Lower leg skin (tissue), 4 donors: ENCODE measurements at regions not wholly inside any gene's neighbourhood (a gene's known extent, or its start where the extent isn't known, plus 50 kb on each side); places are given as distances from the start of the nearest gene placed in this dataset.
A peak's percentile ranks its signal among the peaks of the same experiment; 100 is the strongest.
"Not testable (repeated sequence)": the region's sequence is repeated elsewhere in the genome, so short reads cannot be mapped to it uniquely, and the experiment has no call there.

Experiments used
- DNase-seq, 2 donors: peaks; one replicate each; pipeline ENCODE4 v3.0.0-alpha.2; 2019; ENCODE audit warnings: low spot score in 2 of 2
- H3K4me3 ChIP-seq: fragments of 200-600 bp; sonication (generic); 2 replicates; pipeline ENCODE4 v1.5.1; 2017; ENCODE audit warnings: mild to moderate bottlenecking, low read depth; ENCODE audit not compliant: poor library complexity, severe bottlenecking
- POLR2A ChIP-seq, 2 donors: fragments of 450-650 bp; IDR thresholded peaks; one replicate each; pipeline ENCODE4 v1.6.1; 2016 to 2017; ENCODE audit warnings: antibody characterized with exemption in 2 of 2, mild to moderate bottlenecking in 1 of 2, moderate library complexity in 1 of 2
- WGBS, 2 donors: methylation state at CpG; one replicate each; pipeline ENCODE4 v1.1.5; 2018; 5-methylcytosine and 5-hydroxymethylcytosine counted together
- intact Hi-C: fragments of 100-400 bp; cut with DNase I; formaldehyde crosslinking; loops from one replicate; pipeline ENCODE4 v1.15.0; 2023; ENCODE audit warnings: low total_unique reads
- TF ChIP-seq, protein P1 (sequence below), 3 donors: fragments of 450-650 bp; IDR thresholded peaks; one replicate each; pipeline ENCODE4 v1.5.1; 2016; ENCODE audit warnings: antibody characterized with exemption in 3 of 3, mild to moderate bottlenecking in 3 of 3, moderate library complexity in 2 of 3

DNA sequence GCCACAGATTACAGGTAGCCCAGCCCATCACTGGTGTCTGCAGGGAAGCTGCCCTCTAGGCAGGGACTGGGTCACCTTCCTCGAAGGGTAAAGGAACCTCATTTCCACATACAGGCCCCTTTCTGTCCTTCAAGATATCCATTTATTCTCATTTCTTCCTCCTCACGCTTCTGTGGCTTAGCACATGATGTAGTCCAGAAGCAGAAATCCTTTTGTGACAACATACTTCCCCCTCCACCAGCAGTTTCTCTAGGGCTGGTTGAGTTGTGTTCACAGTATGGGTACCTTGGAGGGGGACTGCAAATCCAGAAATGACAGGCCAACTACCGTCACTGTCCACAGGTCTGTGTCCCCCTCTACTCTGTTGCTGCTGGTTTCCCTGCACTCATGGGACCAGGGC lies 364.9 kb downstream of the ANAPC1 start:
- WGBS, 2 donors = 83 to 86% methylated on average over 3 of the region's 3 CpGs
- TF ChIP-seq POLR2A (IDR thresholded peaks at IDR 0.05) = no peak
- TF ChIP-seq, protein P1, sequence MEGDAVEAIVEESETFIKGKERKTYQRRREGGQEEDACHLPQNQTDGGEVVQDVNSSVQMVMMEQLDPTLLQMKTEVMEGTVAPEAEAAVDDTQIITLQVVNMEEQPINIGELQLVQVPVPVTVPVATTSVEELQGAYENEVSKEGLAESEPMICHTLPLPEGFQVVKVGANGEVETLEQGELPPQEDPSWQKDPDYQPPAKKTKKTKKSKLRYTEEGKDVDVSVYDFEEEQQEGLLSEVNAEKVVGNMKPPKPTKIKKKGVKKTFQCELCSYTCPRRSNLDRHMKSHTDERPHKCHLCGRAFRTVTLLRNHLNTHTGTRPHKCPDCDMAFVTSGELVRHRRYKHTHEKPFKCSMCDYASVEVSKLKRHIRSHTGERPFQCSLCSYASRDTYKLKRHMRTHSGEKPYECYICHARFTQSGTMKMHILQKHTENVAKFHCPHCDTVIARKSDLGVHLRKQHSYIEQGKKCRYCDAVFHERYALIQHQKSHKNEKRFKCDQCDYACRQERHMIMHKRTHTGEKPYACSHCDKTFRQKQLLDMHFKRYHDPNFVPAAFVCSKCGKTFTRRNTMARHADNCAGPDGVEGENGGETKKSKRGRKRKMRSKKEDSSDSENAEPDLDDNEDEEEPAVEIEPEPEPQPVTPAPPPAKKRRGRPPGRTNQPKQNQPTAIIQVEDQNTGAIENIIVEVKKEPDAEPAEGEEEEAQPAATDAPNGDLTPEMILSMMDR (IDR thresholded peaks at IDR 0.05) = no peak
- DNase-seq = no peak
- H3K4me3 ChIP-seq = no peak overlapping the region
- intact Hi-C loops = no loop called here

DNA sequence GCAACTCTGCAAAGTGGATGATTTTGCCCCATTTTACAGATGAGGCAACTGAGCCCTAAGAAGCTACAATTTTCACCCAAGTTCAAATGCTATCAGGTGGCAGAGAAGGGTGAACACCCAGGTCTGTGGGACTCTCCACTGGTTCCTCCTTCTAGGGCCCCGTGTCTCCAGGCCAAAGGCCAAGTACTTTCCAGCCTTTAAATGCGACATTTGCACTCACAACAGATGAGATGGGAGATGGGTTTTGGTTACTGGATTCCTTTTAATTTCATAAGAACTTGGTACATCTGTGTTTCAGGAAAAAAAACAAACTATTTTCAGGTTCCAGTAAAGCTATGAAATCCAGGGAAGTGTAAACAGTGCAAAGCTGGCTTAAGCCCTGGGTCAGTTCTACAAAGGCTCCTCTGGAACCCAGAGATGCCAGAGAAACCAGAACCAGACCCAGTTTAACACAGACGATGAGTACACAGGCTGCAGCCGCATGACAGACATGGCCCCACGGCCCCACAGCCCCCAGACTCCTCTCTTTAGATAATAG lies 361.7 kb downstream of the ANAPC1 start:
- WGBS, 2 donors = 70 to 71% methylated on average over 5 of the region's 5 CpGs
- TF ChIP-seq POLR2A (IDR thresholded peaks at IDR 0.05) = no peak
- TF ChIP-seq, protein P1 (IDR thresholded peaks at IDR 0.05) = no peak
- no peak for DNase-seq
- H3K4me3 ChIP-seq = no peak overlapping the region
- intact Hi-C loops = no loop called here

DNA sequence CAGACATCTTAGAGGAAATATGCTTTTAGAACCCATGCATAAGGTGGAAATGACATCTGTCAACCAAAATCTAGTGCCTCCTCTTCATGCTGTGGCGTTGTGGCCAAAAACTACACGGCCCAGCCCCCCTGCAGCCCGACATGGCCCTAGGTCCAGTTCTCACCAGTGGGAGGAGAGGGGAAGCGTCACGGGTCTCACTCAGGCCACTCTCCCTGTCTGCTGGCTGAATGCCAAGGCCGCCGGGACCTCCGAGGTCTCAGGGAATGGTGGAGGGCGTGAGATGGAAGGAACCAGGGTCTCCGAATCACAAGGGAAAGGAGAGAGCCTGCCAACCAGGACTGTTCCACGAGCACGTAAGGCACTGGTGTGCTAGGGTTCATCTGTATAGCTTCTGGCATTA lies 361.0 kb downstream of the ANAPC1 start:
- DNase-seq = peak in 1 of 2 donors; percentile 87
- 70% methylated on average over 12 of the region's 12 CpGs for WGBS, 2 donors
- intact Hi-C loops = no loop called here
- no peak for TF ChIP-seq POLR2A (IDR thresholded peaks at IDR 0.05)
- TF ChIP-seq, protein P1 (IDR thresholded peaks at IDR 0.05) = no peak
- no peak overlapping the region for H3K4me3 ChIP-seq

DNA sequence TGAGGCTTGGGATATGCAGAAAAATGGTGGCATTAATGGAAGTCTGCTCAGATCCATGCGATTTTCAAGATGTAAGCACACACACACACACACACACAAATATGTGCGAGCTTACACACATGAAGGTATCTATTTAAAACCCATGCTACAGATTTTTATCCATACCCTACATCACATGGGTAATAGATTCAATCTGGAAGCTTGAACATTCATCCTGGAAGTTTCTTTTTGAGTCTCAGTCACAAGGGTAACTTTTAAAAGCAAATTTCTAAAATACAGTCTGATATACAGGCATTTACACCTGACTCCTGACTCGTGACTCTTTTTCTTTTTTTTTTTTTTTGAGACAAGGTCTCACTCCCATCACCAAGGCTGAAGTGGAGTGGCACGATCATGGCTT lies 359.0 kb downstream of the ANAPC1 start:
- DNase-seq, intact Hi-C loops, H3K4me3 ChIP-seq: not testable (repeated sequence)
- 88 to 94% methylated on average over 4 of the region's 4 CpGs for WGBS, 2 donors

DNA sequence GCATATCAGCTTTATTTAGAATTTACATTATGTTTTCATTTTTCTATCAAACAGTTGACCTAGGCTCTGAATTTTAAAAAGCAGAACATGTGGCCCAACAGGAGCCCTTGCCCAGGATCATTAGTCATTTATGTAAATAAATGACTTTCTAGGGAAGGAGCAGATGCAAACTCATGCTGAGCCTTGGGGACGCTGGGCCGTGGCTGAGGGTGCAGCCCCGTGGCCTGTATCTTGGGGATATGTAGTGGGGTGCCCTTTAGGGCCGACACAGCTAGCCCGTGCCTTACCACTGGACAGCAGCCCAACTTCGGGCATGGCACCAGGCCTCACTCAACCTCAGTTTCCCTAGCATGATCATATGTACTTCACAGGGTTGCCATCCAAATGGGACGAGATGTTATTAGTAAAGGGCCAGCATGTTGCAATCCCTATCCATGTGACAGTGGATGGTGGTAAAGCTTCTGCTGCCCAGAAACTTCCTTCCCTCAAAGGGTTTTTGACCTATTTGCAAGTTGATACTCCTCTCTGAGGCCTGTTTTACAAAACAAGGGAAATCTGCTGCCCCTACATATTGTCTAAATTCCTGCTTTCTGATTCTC lies 357.9 kb downstream of the ANAPC1 start:
- DNase-seq, intact Hi-C loops, H3K4me3 ChIP-seq: not testable (repeated sequence)
- WGBS, 2 donors = 65 to 80% methylated on average over 6 to 7 of the region's 7 CpGs

DNA sequence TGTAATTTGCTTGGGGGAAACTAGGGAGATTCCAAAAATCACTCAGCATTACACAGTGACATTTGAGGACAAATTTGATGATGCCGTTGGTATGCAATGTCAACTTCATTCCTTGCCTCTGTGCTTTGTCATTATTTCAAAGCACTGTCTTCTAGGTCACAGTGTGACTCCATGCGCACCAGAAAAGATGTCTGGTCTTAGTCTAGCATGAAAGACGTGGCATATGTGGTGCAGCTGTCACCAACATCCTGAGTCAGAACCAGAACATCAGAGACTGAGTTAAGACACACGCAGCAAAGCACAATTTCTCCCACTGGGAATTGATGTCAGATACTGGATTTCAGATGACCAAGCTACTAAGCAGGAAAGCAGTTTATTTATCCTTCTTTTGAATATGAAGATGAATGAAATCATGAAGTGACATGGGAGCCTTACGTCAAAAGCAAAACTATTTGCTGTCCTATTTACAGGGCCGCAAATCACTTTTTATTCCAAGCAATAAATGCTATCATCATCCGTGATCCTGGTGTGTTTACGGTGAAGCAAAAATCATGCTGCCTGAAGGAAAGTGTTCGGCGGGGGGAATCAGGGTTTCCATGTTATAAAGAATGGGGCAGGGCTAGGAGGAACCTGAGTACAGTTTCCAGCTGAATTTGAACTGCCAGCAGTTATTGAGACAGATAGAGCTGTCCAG lies 356.1 kb downstream of the ANAPC1 start:
- WGBS, 2 donors = 56 to 82% methylated on average over 6 of the region's 10 CpGs
- intact Hi-C loops, H3K4me3 ChIP-seq, DNase-seq: not testable (repeated sequence)

DNA sequence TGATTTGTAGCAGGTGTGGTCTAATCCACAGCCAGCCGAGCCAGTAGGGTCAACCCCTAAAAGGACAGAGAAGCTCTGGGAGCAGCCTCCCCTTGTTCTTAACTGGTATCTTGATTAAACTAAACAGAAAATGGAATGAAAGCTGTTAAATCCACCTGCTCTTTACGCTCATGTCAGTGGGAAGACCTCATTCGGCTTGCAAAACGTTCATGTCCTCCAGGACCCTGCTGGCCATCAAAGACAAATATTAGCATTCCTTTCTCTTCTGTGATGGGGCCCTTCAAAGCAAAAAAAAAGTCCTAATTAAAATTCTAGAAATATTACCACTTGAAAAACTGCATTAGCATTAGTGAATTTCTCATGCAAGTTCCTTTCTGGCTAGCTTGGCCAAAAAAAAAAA lies 355.0 kb downstream of the ANAPC1 start:
- intact Hi-C loops, H3K4me3 ChIP-seq, DNase-seq: not testable (repeated sequence)
- WGBS, 2 donors = 92 to 100% methylated on average over 3 of the region's 4 CpGs

DNA sequence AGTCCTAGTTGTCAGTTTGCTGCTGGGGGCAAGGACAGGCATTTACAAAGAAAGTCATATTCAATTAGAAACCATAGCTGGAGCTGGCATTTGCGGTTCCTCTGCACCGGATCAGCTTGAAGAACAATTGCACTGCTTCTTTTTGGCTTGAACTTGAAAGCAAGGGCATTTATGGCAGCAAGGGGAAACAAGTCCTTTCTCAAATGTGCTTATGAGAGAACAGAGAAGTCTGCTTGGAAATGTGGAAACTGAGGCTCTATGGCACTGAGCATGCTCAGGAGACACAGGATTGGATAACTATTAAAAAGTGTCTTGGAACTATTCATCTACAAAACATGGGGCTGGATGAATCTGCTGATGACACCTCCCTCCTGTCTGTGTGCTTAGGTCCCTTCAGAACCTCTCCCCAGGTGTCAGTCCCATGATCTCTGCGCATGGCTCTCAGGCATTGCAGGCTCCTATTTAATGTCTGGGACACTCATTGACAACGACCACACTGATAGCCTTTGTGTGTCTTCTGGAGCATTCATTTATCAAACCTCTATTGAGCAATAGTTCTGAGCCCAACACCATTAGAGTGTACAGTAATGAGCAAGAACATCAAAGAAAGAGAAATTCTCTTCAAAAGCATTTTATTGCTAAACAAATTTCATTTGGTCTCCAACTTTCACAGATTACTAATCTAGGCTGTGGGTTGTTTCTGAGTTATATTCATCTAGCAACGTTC lies 353.6 kb downstream of the ANAPC1 start:
- 81 to 90% methylated on average over 3 to 4 of the region's 5 CpGs for WGBS, 2 donors
- DNase-seq, intact Hi-C loops, H3K4me3 ChIP-seq: not testable (repeated sequence)

DNA sequence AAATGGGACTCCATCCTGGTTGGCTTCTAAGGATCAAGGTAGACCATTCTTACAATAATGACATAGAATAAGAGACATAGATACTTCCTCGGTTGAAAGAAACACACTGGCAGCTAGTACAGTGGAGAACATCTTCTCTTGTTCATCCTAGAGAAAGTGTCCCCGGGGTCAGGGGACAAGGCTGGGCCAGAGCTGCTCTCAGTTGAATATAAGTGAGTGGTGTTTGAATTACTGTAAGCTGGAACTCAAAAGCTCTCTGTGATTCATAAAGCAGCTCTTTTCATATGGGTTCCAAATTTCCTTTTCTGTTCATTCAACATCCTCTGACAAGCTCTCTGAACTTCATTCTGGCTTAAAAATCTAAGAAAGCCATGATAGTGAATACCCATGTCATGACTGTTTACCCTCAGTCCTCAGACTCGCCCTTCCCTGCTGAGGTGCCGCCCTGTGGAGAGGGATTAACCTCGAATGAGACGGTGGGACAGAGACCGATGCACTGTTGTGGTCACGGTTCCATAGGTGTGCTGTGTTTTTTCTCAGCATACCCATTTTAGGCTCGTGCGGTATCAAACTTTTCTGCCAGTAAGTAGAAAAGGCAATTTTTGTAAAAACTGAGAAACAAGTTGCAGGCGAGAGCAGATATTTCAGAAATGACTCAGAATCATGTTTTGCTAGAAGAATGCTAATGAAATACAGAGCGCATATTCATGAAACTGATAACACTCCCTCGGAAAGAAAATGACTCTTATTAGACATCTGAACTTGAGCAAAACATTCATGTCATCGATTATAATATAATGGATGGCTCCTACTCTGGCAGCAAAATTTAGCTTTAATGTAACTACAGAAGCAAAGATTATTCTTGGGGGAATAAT lies 351.1 kb downstream of the ANAPC1 start:
- DNase-seq, H3K4me3 ChIP-seq, intact Hi-C loops: not testable (repeated sequence)
- 55 to 79% methylated on average over 2 of the region's 14 CpGs for WGBS, 2 donors

DNA sequence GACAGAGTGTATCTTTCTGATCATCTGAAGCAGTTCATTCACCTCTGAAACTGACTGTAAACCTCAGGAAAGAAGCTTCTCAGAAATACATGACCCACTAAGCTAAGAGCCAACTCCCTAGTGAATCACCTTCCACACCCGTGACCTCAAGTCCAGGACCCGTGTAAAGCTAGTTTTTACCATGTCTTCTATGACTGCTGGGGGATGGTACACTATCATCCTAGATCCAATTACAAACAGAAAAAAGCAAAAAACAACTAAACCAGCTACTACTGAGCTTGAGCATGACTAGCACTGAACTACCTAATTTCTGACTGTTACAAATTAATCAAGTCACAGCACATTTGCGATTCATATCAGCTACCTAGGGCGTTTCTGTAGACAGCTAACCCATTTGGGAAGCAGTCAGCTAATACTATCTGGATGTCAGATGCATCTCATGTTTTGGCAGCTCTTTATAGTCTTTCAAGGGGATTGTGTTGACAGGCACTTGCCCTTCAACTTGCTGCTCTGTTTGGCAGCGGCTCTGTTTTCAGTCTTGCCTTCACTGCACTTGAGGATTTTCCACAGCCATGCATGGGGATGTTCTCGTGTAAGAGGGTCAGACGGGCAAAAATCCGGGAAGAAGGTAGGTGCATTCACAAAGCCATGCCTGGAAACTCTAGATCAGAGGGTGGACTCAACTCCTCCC lies 350.3 kb downstream of the ANAPC1 start:
- H3K4me3 ChIP-seq, DNase-seq, intact Hi-C loops: not testable (repeated sequence)
- WGBS, 2 donors = 25 to 36% methylated on average over 8 of the region's 8 CpGs
